ENCODE measurements at regions not wholly inside any gene's neighbourhood (a gene's known extent, or its start where the extent isn't known, plus 50 kb on each side); places are given as distances from the start of the nearest gene placed in this dataset.

GRCh38 chr16:85193115-85193493 is 80.8 kb upstream of the CIBAR2 start:
- H3K27ac ChIP-seq (ENCODE audit: insufficient read depth, low read length) = peak overlapping the region; percentile 60
- H2AFZ ChIP-seq (replicated peaks; ENCODE audit: low read length, poor library complexity) = no peak overlapping the region
- no peak overlapping the region; the same call in 1 of the 2 replicates for H4K5ac ChIP-seq (ENCODE audit: low read depth, low read length)
- H2BK5ac ChIP-seq (ENCODE audit: low read depth, low read length, poor library complexity, severe bottlenecking) = peak overlapping the region; percentile 78
- ChIA-PET CTCF (interaction anchor here (0.9 to 1.3 kb wide), 2 partner anchors 9 to 20 kb away, joined by 3 to 6 read pairs; no protein-coding TSS in a partner anchor), POLR2A (ENCODE audit: unreplicated experiment) (no interaction called here)
- H3K4me3 ChIP-seq (ENCODE audit: insufficient read depth, low read depth, low read length) = no peak overlapping the region
- H3K9me1 ChIP-seq (ENCODE audit: insufficient read depth, low read length) = peaks cover 45% of the 10 kb centered on the region
- H3K56ac ChIP-seq (ENCODE audit: extremely low read depth, insufficient read depth, low read length) = 0 out of 2 replicates have a peak overlapping the region, but pooled peaks have one; percentile 44
- peak overlapping the region; percentile 49; the same call in 1 of the 2 replicates for H4K91ac ChIP-seq (ENCODE audit: insufficient read depth, low read depth, low read length)
- H3K18ac ChIP-seq (ENCODE audit: low read depth, low read length) = peak overlapping the region; percentile 28; the same call in 1 of the 2 replicates
- H3K4me2 ChIP-seq (ENCODE audit: low read depth, low read length) = peak overlapping the region; percentile 53
- intact Hi-C loops (cut with micrococcal nuclease) = loop anchor here (2.0 kb wide), 1 partner anchor 18 kb away; no protein-coding TSS in a partner anchor
- peaks cover 41% of the 10 kb centered on the region for H3K4me1 ChIP-seq (ENCODE audit: control insufficient read depth, insufficient read depth, low read length)
- H4K8ac ChIP-seq (ENCODE audit: low read depth in 2 of 2, low read length in 2 of 2) = peak overlapping the region in 1 of 2 experiments; percentile 43; a peak in 1 of 4 replicates
- ATAC-seq (ENCODE audit: low read depth) (peak; percentile 76), DNase-seq (peak; percentile 93)
- peaks cover 12% of the 10 kb centered on the region for H4K20me1 ChIP-seq (ENCODE audit: insufficient read depth, low read length)
- no peaks in the 10 kb centered on the region for H3K9me3 ChIP-seq (ENCODE audit: control insufficient read depth, insufficient read depth, low read length)
- peak overlapping the region; percentile 59 for H2AK5ac ChIP-seq (ENCODE audit: low read depth, low read length)
- H2AK9ac ChIP-seq (replicated peaks; ENCODE audit: low read depth, low read length, poor library complexity) = peak overlapping the region; percentile 35
- H2BK20ac ChIP-seq (ENCODE audit: low read depth, low read length) = peak overlapping the region; percentile 47; the same call in 1 of the 2 replicates
- H3K27me3 ChIP-seq (ENCODE audit: control insufficient read depth, insufficient read depth, low read length) = no peaks in the 10 kb centered on the region
- in situ Hi-C loops (cut with MboI; ENCODE audit: low sequenced_read_pairs) = no loop called here
- BruUV-seq (replicated peaks) = no TSS peak
- peak overlapping the region; percentile 81 for H3K4ac ChIP-seq (ENCODE audit: low read depth, low read length)
- H3K23ac ChIP-seq (ENCODE audit: low read depth, low read length) = peak overlapping the region; percentile 49; the same call in 1 of the 2 replicates
- peaks cover 57 to 83% of the 10 kb centered on the region in 2 experiments for H3K79me1 ChIP-seq (ENCODE audit: low read depth in 1 of 2, low read length in 2 of 2)
- WGBS, 2 experiments (ENCODE audit: extremely low coverage in 2 of 2, insufficient read length in 1 of 2) = no CpG with 5 or more reads among the region's 6 CpGs
- no peak for TF ChIP-seq CHD1 (IDR thresholded peaks at IDR 0.05; ENCODE audit: low read depth, low read length)
- TF ChIP-seq NFE2L2 (IDR thresholded peaks at IDR 0.05; ENCODE audit: low read depth, low read length) = peak; percentile 69
- TF ChIP-seq BHLHE40 (IDR thresholded peaks at IDR 0.05; ENCODE audit: low read depth, low read length) = peak; percentile 89
- H3K14ac ChIP-seq (replicated peaks; ENCODE audit: low read depth, low read length) = 0 out of 2 replicates have a peak overlapping the region, but pooled peaks have one; percentile 26
- 0 out of 2 replicates have a peak, but pooled peaks cover 1% of the 10 kb centered on the region for H3K36me3 ChIP-seq (ENCODE audit: control insufficient read depth, insufficient read depth, low read length)
- peak overlapping the region; percentile 77 for H2BK120ac ChIP-seq (ENCODE audit: low read depth, low read length)
- H2BK15ac ChIP-seq (ENCODE audit: low read depth, low read length) = 0 out of 3 replicates have a peak overlapping the region, but pooled peaks have one; percentile 34
- H3K9ac ChIP-seq (ENCODE audit: low read depth, low read length) = no peak overlapping the region
- dilution Hi-C loops (cut with HindIII; ENCODE audit: low sequenced_read_pairs, unreplicated experiment) = no loop called here

Measured in IMR-90 (cell line).